Stimulated activated CD8-positive, alpha-beta memory T cell treated with anti-CD3 and anti-CD28 coated beads, Interleukin-4, amount 100 ng/mL, for 24 hours (primary cell): ENCODE measurements at regions not wholly inside any gene's neighbourhood (a gene's known extent, or its start where the extent isn't known, plus 50 kb on each side); places are given as distances from the start of the nearest gene placed in this dataset.
A peak's percentile ranks its signal among the peaks of the same experiment; 100 is the strongest.
"Not testable (repeated sequence)": the region's sequence is repeated elsewhere in the genome, so short reads cannot be mapped to it uniquely, and the experiment has no call there.

ENCODE experiments used
- DNase-seq: peaks from one replicate; pipeline ENCODE4 v3.0.0-alpha.2; 2020; ENCODE audit warnings: low read depth

DNA sequence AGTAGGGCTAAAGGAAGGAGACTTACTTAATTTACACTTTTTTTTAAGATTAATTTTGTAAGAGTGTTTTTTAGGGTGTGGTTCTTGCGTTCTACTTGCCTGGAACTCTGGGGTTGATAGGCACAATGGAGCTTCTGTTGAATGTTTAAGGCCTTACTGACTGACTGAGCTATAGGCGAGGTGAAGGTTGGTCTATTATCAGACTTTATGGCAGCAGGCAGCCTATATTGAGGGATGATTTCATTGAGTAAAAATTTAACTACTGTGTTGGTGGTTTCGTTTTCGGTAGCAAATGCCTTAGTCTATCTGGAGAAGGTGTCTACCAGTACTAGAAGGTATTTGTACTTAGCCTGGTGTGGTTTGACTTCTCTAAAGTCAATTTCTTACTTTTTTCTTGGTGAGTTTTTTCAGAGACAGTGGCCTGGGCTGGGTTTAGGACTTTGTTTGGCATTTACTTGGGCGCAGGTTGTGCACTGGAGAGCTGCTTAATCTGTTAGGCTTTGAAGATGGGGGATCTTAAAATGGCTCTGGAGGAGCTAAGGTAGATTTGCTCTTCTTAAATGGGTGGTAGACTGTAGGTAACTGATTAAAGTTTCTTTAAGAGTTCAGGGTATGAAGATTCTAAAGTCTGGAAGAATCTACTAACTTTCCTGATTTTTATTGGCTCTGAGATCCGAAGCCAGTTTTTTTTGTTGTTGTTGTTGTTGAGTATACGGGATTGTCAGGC is 164.5 kb upstream of the CCZ1B start:
- DNase-seq: not testable (repeated sequence)

DNA sequence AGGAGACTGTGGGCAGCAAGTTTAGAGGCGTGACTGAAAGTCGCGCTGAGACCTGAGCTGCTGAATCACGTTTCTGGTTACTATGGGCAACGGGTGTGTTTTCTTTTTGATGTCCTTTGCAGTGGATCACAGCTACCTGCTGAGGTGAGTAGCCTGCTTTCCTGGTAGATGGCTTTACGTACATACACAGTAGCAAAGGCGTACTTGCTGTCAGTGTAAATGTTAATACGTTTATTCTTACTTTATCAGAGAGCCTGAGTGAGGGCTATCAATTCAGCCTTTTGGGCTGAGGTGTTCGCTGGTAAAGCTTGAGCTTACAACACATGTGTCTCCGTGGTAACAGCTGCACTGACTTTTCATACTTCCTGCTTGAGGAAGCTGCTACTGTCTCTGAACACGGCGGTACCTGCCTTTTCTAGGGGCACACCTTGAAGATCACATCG is 165.1 kb upstream of the CCZ1B start:
- peak; percentile 2 for DNase-seq

DNA sequence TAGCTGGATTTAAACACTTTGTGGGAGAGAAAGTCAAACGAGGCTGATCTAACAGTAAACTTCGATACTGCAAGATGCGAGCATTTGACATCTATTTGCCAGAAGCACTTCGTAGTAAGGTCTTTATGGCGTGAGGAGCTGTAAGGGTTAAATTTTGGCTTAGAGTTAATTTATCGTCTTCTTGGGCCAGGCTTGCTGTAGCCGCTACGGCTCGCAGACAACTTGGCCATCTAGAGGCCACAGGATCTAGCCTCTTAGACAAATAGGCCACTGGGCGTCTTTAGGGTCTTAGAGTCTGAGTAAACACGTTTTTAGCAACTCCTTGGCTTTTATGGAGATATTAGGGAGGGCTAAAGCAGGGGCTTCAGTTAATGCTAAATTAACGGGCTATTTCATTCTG is 165.6 kb upstream of the CCZ1B start:
- not testable (repeated sequence) for DNase-seq

DNA sequence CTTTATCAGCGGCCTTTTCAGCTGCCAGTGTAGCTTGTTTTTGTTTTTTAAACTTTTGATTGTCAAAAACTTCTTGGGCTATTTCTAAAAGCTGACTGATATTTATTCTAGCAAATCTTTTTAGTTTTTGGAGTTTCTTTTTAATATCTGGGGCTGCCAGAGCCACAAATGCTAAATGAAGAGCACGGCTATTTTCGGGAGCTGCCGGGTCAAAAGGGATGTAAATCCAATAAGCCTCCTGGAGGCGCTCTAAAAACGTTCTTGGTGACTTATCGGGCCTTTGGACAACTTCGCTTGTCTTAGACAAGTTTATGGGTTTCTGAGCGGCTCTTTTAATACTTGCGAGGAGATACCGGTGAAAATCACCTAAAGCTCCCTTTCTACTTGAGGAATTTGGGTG is 166.1 kb upstream of the CCZ1B start:
- DNase-seq: not testable (repeated sequence)

DNA sequence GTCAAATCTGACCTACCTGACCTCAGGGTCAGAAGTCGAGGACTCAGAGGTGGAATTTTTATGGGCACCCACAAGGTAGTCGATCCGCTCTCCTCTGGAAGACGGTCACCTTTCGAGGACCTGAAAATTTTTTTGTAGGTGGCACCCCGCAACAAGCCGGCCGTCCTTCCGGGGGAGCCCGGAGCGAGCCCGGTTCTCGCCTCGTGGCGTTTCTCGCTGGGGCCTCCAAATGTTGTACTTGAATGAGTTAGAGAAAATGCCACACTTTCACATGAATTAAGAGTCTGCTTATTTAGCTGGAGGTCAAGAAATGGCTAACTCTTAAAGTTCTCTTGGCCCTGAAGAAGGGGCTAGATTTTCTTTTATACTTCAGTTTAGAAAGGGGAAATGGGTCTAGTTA is 169.0 kb upstream of the CCZ1B start:
- DNase-seq: not testable (repeated sequence)

DNA sequence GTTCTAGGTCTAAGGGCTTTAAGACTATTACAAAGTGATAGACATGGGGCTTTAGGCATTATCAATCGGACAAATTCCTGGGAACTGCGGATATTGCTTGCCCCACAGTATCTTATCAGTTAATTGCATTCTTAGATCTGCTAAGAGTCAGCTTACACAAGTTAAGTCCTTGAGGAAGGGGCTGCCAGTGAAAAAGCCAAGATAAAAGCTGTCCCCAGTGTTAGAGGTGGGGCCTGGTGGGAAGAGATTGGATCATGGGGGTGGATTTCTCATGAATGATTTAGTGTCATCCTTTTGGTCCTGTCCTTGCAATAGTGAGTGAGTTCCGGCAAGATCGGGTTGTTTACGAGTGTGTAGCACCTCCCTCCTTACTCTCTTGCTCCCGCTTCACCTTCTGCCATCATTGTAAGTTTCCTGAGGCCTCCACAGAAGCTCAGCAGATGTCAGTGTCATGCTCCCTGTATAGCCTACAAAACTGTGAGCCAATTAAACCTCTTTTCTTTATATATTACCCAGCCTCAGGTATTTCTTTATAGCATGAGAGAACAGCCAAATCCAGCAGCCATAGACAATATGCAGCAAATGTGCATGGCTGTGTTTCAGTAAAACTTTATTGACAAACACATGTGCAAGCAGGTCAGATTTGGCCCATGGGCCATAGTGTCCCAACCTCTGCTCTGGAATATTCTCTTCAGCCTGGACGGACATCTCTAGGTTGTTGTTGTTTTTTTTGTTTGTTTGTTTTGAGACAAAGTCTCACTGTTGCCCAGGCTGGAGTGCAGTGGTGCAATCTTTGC is 169.6 kb upstream of the CCZ1B start:
- not testable (repeated sequence) for DNase-seq

DNA sequence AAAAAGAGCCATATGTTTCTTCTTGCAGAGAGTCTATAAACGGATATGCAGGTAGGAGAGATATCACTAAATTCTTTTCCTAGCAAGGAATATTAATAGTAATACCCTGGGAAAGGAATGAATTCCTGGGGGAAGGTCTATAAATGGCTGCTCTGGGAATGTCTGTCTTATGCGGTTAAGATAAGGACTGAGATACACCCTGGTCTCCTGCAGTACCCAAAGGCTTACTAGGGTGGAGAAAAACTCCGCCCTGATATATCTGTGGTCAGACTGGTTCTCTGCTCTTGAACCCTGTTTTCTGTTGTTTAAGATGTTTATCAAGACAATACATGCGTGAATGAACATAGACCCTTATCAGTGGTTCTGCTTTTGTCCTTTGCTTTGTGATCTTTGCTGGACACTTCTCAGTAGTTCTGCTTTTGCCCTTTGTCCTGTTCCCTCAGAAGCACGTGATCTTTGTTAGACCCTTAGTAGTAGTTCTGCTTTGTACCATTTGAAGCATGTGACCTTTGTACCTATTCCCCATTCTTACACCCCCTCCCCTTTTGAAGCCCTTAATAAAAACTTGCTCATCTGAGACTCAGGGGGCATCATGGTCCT is 173.1 kb upstream of the CCZ1B start:
- DNase-seq: not testable (repeated sequence)

DNA sequence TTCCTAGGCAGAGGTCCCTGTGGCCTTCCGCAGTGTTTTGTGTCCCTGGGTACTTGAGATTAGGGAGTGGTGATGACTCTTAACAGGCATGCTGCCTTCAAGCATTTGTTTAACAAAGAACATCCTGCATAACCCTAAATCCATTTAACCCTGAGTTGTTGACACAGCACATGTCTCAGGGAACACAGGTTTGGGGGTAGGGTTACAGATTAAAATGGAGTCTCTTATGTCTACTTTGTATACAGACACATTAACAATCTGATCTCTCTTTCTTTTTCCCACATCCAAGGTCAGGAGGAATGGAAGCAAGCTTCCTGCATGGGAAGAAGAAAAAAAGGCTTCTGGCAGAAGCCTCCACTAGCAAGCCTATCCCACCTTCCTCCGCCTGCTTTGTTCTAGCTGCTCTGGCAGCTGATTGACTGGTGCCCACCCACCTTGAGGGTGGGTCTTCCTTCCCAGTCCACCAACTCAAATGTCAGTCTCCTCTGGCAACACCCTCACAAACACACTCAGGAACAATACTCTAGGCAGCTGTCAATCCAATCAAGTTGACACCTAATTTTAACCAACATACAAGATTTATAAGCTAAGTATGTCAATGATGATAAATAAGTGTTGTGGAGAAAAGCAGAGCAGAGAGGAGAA is 176.5 kb upstream of the CCZ1B start:
- DNase-seq: no peak

DNA sequence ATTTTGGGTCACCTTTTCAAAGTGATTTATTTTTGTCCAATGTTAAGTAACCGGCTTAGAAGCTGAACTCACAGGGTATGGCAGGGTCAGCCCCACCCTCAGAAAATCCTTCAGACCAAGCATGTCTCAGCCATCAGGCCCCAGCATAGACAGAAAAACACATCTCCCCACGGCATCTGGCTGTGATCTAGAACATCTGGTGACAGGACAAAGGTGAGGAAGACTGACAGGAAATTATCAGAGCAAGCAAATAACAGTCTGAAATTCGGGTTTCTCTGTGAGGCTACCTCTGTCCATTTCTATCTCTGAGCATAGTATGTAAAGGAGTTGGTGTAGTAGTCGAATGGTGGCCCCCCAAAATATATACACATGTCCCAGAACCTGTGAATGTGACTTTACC is 177.0 kb upstream of the C1GALT1 start:
- DNase-seq: no peak

DNA sequence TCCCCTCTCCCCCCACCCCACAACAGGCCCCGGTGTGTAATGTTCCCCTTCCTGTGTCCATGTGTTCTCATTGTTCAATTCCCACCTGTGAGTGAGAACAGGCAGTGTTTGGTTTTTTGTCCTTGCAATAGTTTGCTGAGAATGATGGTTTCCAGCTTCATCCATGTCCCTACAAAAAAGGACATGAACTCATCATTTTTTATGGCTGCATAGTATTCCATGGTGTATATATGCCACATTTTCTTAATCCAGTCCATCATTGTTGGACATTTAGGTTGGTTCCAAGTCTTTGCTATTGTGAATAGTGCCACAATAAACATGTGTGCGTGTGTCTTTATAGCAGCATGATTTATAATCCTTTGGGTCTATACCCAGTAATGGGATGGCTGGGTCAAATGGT is 176.4 kb upstream of the C1GALT1 start:
- not testable (repeated sequence) for DNase-seq

DNA sequence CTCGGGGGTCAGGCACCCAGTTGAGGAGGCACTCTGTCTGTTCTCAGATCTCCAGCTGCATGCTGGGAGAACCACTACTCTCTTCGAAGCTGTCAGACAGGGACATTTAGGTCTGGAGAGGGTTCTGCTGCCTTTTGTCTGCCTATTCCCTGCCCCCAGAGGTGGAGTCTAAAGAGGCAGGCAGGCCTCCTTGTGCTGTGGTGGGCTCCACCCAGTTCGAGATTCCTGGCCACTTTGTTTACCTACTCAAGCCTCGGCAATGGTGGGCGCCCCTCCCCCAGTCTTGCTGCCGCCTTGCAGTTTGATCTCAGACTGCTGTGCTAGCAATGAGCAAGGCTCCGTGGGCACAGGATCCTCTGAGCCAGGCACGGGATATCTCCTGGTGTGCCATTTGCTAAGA is 171.1 kb upstream of the C1GALT1 start:
- not testable (repeated sequence) for DNase-seq

DNA sequence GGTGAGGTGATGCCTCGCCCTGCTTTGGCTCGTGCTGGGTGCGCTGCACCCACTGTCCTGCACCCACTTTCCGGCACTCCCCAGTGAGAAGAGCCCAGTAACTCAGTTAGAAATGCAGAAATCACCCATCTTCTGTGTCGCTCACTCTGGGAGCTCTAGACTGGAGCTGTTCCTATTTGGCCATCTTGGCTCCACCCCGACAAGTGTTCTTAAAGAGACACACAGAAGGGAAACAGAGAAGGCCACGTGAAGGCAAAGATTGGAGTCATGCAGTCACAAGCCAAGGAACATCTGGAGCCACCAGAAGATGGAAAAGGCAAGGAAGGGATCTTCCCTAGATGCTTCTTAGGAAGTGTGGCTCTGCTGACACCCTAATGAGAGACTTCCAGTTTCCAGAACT is 170.6 kb upstream of the C1GALT1 start:
- DNase-seq: not testable (repeated sequence)

DNA sequence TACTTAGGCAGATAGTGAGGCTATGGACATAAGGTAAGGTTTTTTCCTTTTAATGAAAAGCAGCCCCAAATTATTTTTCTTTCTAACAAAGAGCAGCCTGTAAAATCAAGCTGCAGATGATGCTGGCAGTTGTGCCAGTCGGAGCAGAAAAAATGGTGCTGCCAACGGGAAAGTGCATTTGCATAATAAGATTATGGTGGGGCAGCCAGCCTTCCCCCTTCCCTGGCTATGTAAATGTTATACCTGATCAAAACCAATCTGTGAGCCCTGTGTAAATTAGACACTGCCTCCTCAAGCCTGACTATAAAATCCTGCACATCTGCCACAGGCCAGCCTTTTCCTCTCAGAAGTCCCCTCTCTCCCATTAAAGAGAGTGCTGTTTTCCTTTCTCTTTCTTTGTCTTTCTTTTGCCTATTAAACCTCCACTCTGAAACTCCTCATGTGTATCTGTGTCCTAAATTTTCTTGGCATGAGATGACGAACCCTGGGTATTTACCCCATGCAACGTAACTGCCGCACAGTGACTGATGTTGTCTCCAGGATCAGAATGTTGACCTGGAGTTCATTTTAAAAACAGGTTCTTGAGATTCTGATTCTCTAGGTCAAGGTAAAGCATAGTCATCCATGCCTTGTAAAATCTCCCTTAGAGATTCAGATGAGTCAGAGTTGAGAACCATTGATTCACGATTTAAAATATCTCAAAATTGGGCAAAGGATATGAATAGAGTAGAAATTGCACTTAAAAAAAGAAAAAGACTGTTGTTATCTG is 167.3 kb upstream of the C1GALT1 start:
- DNase-seq: no peak

DNA sequence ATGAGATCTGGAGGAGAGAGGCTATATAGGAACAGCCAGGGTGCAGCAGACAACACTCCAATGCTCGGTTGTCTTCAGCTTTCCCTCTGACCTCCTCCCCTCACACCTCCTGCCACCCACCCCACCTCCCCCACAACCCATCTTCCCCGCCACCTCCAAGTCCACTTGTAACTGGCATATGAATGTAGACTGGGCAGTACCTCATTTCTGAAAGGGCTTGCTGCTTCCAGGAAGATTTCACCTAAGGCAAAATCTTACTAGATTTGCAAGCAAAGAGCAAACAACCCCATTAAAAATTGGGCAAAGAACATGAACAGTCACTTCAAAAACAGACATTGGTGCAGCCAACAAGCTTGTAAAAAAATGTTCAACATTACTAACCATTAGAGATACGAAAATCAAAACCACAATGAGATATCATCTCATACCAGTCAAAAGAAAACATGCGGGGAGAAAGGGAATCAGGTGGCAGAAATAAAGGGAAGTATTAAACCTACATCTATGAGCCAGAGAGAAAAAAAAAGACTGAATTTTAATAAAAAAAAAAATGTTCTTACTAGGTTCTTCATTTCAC is 164.6 kb upstream of the C1GALT1 start:
- no peak for DNase-seq

DNA sequence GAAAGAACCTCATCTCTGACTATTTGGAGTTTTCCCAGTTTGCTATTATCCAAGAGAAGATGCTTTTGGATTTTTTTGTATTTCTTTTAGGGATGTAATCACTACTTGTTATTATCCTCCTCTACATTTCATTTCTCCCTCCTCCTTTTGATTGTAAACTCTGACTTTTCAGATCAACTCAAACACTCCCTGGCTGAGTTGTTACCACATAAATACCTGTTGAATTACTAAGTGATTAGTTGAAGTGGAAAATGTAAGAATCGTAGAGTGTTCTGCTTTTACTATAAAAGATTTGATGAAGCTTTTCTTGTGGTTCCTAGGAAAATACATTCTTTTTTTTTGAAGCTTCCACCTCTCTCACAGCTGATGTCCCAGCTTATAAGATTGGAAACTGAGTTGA is 164.1 kb upstream of the C1GALT1 start:
- no peak for DNase-seq

DNA sequence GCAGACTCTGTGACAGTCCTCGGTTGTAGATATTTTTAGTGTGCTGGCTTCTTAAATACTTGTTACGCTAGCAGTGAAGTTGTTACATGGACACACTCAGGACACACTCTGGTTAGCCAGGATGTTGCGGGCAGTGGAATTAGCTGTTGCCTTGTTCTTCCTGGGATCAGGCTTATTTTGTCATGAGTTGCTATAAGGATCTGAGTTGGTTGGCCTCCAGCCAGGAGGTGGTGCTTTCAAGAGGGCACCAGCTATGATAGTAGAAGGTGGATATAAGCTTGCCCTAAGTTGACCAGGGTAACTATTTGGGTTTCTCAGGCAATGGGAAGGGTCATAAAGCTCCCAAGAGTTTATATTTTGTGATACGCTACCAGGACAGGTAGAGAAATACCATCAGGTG is 150.1 kb upstream of the C1GALT1 start:
- DNase-seq: no peak

DNA sequence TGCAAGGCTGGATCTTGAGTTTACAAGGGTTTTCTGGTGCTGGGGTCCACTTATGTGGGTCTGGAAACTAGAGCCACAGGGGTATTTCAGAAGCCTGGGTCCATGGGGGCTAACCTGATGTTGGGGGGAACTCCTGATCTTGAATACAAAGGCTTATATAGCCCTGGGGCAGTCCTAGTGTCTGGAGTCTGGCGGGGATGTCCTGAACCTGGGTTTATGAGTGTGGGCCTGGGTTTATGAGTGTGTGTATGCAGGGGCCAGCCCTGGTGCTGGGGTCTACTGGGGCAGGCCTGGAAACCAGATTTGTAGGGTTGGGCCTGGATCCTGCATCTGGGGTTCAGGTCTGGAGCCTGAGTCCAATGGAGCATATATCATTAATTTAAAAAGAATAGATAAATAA is 146.5 kb upstream of the C1GALT1 start:
- DNase-seq: no peak

DNA sequence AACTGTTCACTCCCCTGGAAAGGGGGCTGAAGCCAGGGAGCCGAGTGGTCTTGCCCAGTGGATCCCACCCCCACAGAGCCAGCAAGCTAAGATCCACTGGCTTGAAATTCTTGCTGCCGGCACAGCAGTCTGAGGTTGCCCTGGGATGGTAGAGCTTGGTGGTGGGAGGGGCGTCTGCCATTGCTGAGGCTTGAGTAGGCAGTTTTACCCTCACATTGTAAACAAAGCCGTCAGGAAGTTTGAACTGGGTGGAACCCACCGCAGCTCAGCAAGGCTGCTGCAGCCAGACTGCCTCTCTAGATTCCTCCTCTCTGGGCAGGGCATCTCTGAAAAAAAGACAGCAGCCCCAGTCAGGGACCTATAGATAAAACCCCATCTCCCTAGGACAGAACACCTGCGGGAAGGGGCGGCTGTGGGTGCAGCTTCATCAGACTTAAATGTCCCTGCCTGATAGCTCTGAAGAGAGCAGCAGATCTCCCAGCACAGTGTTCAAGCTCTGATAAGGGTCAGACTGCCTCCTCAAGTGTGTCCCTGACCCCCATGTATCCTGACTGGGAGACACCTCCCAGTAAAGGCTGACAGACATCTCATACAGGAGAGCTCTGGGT is 140.0 kb upstream of the C1GALT1 start:
- DNase-seq: not testable (repeated sequence)

DNA sequence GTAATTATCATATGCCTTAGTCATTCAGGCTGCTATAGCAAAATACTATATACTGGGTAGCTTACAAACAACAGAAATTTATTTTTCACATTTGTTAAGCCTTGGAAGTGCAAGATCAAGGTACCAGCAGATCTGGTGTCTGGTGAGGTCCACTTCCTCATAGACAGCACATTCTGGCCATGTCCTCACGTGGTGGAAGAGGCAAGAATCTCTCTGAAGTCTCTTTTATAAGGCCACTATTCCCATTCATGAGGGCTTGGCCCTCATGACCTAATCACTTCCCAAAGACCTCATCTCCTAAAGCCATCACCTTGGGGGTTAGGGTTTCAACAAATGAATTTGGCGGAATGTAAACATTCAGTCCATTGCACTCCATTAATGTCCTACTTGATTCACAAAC is 137.5 kb upstream of the C1GALT1 start:
- no peak for DNase-seq

DNA sequence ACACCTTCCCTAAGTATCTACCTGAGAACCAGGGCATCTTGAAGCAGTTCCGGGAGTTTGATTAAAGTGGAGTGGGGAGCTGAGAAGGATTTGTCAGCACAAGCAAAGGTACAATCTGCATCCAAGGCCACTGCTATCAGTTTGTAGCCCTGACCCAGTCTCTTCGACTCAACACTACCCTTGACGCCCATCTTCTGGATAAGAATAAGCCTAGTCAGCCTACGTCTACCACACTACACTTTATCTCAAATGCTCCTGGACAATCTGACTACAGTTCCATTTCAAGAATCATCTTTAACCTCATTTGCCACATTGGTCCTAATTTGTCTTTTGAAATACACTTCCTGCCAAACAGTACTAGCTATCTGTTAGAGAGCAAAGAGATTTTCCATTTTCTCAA is 134.1 kb upstream of the C1GALT1 start:
- no peak for DNase-seq
